H9 (cell line): ENCODE measurements at regions not wholly inside any gene's neighbourhood (a gene's known extent, or its start where the extent isn't known, plus 50 kb on each side); places are given as distances from the start of the nearest gene placed in this dataset.

Experiments
- DNase-seq: peaks from one replicate; pipeline ENCODE4 v3.0.0-alpha.2; 2017
- H2AFZ ChIP-seq: one replicate; pipeline ENCODE4 v1.6.1; 2013; ENCODE audit warnings: mild to moderate bottlenecking, low read length, control low read depth, moderate library complexity
- H2AK5ac ChIP-seq: 2 replicates; pipeline ENCODE4 v1.6.1; 2013; ENCODE audit warnings: low read length, control low read depth, mixed read lengths; ENCODE audit not compliant: insufficient read length
- H2BK120ac ChIP-seq: one replicate; pipeline ENCODE4 v1.6.1; 2013; ENCODE audit warnings: low read depth, mild to moderate bottlenecking, low read length, control low read depth, inconsistent platforms; ENCODE audit not compliant: poor library complexity, severe bottlenecking
- H2BK12ac ChIP-seq: 2 replicates; pipeline ENCODE4 v1.6.1; 2013; ENCODE audit warnings: low read length, control low read depth, mixed read lengths, low read depth; ENCODE audit not compliant: insufficient read length
- H2BK15ac ChIP-seq: 2 replicates; pipeline ENCODE4 v1.6.1; 2013; ENCODE audit warnings: low read depth, low read length, control low read depth
- H2BK20ac ChIP-seq: one replicate; pipeline ENCODE4 v1.6.1; 2013; ENCODE audit warnings: low read depth, mild to moderate bottlenecking, low read length, control low read depth, inconsistent platforms; ENCODE audit not compliant: poor library complexity, severe bottlenecking
- H2BK5ac ChIP-seq: 2 replicates; pipeline ENCODE4 v1.6.1; 2013; ENCODE audit warnings: low read length, control low read depth, mixed read lengths; ENCODE audit not compliant: insufficient read length
- H3K14ac ChIP-seq: 2 replicates; pipeline ENCODE4 v1.6.1; 2013; ENCODE audit warnings: low read length, control low read depth; ENCODE audit not compliant: insufficient read depth
- H3K18ac ChIP-seq: 2 replicates; pipeline ENCODE4 v1.6.1; 2013; ENCODE audit warnings: low read depth, mild to moderate bottlenecking, mixed read lengths, low read length, control low read depth; ENCODE audit not compliant: insufficient read length
- H3K23ac ChIP-seq: 2 replicates; pipeline ENCODE4 v1.6.1; 2013; ENCODE audit warnings: low read length, control low read depth, mixed read lengths, low read depth; ENCODE audit not compliant: insufficient read length
- H3K23me2 ChIP-seq: 2 replicates; pipeline ENCODE4 v1.6.1; 2013; ENCODE audit warnings: low read depth, mild to moderate bottlenecking, mixed read lengths, low read length, control low read depth; ENCODE audit not compliant: insufficient read length, poor library complexity, severe bottlenecking
- H3K27ac ChIP-seq: 2 replicates; pipeline ENCODE4 v1.5.1; 2013; ENCODE audit warnings: low read length, control low read depth, mixed read lengths, low read depth; ENCODE audit not compliant: insufficient read length
- H3K27me3 ChIP-seq: 2 replicates; pipeline ENCODE4 v1.6.1; 2013; ENCODE audit warnings: low read length, control low read depth, inconsistent platforms; ENCODE audit not compliant: insufficient read depth
- H3K4ac ChIP-seq: 2 replicates; pipeline ENCODE4 v1.6.1; 2013; ENCODE audit warnings: low read depth, mild to moderate bottlenecking, control low read depth, inconsistent platforms, low read length, moderate library complexity
- H3K4me1 ChIP-seq: 2 replicates; pipeline ENCODE4 v1.6.1; 2013; ENCODE audit warnings: low read length, control low read depth, inconsistent platforms; ENCODE audit not compliant: insufficient read depth
- H3K4me2 ChIP-seq: 2 replicates; pipeline ENCODE4 v1.6.1; 2013; ENCODE audit warnings: low read length, control low read depth, mixed read lengths; ENCODE audit not compliant: insufficient read length, insufficient read depth
- H3K56ac ChIP-seq: 2 replicates; pipeline ENCODE4 v1.6.1; 2013; ENCODE audit warnings: low read depth, mild to moderate bottlenecking, mixed read lengths, low read length, control low read depth; ENCODE audit not compliant: insufficient read length
- H3K79me1 ChIP-seq: 2 replicates; pipeline ENCODE4 v1.6.1; 2013; ENCODE audit warnings: low read depth, mild to moderate bottlenecking, moderate library complexity, low read length, control low read depth, inconsistent platforms; ENCODE audit not compliant: insufficient read depth, poor library complexity, severe bottlenecking
- H3K79me2 ChIP-seq: 2 replicates; pipeline ENCODE4 v1.6.1; 2013; ENCODE audit warnings: low read length, control low read depth, inconsistent platforms; ENCODE audit not compliant: insufficient read depth
- H3K9ac ChIP-seq: 2 replicates; pipeline ENCODE4 v1.6.1; 2013; ENCODE audit warnings: low read length, control low read depth, mixed read lengths; ENCODE audit not compliant: insufficient read length; ENCODE audit errors: extremely low read depth
- H3K9me3 ChIP-seq: one replicate; pipeline ENCODE4 v1.6.1; 2013; ENCODE audit warnings: low read depth, low read length, inconsistent platforms; ENCODE audit not compliant: control insufficient read depth
- H3T11ph ChIP-seq: one replicate; pipeline ENCODE4 v1.6.1; 2013; ENCODE audit warnings: mild to moderate bottlenecking, low read length, control low read depth, inconsistent platforms
- H4K20me1 ChIP-seq: one replicate; pipeline ENCODE4 v1.6.1; 2013; ENCODE audit not compliant: control insufficient read depth, insufficient read length, insufficient read depth
- H4K5ac ChIP-seq: 2 replicates; pipeline ENCODE4 v1.6.1; 2013; ENCODE audit warnings: low read depth, mild to moderate bottlenecking, mixed read lengths, low read length, control low read depth; ENCODE audit not compliant: insufficient read length
- H4K8ac ChIP-seq: replicated peaks from 2 replicates; pipeline ENCODE4 v1.6.1; 2013; ENCODE audit warnings: low read length, control low read depth, mixed read lengths, low read depth; ENCODE audit not compliant: insufficient read length
- H4K91ac ChIP-seq: 2 replicates; pipeline ENCODE4 v1.6.1; 2013; ENCODE audit warnings: low read depth, mild to moderate bottlenecking, moderate library complexity, mixed read lengths, low read length, control low read depth; ENCODE audit not compliant: insufficient read length
- H3K27ac Mint-ChIP-seq, 3 experiments: 2 replicates in 2 of 3; 3 replicates in 1 of 3; pipeline ENCODE4 v1.8.0; 2020 to 2021; ENCODE audit warnings: mixed read lengths in 3 of 3, mild to moderate bottlenecking in 1 of 3, moderate library complexity in 1 of 3
- H3K27me3 Mint-ChIP-seq: 2 replicates; pipeline ENCODE4 v1.8.0; 2021; ENCODE audit warnings: low read depth, mild to moderate bottlenecking, moderate library complexity, mixed read lengths
- H3K36me3 Mint-ChIP-seq, 3 experiments: 2 replicates in 2 of 3; 3 replicates in 1 of 3; pipeline ENCODE4 v1.8.0; 2020 to 2021; ENCODE audit warnings: low read depth in 3 of 3, mixed read lengths in 3 of 3; ENCODE audit not compliant: insufficient read depth in 1 of 3
- H3K4me1 Mint-ChIP-seq, 2 experiments: 2 replicates each; pipeline ENCODE4 v1.8.0; 2020; ENCODE audit warnings: mixed read lengths in 2 of 2
- H3K4me3 Mint-ChIP-seq, 2 experiments: 2 replicates in 1 of 2; 3 replicates in 1 of 2; pipeline ENCODE4 v1.8.0; 2020 to 2021; ENCODE audit warnings: mild to moderate bottlenecking in 2 of 2, mixed read lengths in 2 of 2, moderate library complexity in 1 of 2
- H3K9me3 Mint-ChIP-seq, 2 experiments: 2 replicates in 1 of 2; 3 replicates in 1 of 2; pipeline ENCODE4 v1.8.0; 2020; ENCODE audit warnings: mild to moderate bottlenecking in 2 of 2, mixed read lengths in 2 of 2, moderate library complexity in 1 of 2
- WGBS: extraction: QIAGEN DNeasy Blood & Tissue Kit; methylation state at CpG from one replicate; pipeline ENCODE4 v1.1.7; 2013; ENCODE audit warnings: missing lambda C conversion rate, low lambda C conversion rate, mixed read lengths; ENCODE audit not compliant: insufficient read length; ENCODE audit errors: extremely low coverage; 5-methylcytosine and 5-hydroxymethylcytosine counted together
- TF ChIP-seq, protein P1 (sequence below): fragments of 200-600 bp; sonication (generic); conservative IDR thresholded peaks from 3 replicates; pipeline ENCODE4 v1.8.0; 2021; ENCODE audit warnings: antibody characterized with exemption, mild to moderate bottlenecking

DNA sequence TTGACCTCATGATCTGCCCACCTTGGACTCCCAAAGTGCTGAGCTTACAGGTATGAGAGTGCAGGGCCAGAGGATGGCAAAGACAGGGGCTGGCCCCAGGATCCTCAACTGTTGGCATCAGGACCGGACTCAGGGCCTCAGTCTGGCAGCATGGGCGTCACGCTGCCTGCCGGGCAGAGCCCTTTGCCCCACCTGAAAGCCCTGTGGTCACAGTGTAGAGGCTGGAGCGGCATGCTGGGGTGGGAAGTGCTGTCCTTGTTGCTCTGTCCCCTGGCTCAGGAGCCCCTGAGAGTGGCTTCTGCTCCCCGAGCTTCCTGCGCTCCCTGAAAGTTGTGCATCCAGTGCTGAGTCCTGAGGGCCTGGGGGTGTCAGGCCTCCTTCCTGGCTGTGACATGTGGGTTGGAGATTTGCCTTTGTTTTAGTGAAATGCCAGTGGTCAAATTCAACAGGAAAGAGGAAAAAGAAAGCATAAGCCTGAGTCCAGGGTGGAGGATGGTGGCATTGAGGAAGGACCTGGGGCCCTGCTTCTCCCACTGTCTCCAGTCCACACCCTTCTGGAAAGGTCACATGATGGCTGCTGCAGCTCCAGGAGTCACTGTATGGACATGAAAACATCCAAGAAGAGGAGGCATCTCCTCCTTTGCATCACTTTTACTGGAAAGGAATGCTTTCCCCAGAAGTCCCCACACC lies 147.2 kb downstream of the OR4M2 start:
- DNase-seq, result no peak
- H2BK15ac ChIP-seq, result no peak overlapping the region
- no peak overlapping the region for H3K56ac ChIP-seq
- no peaks in the 10 kb centered on the region for H4K20me1 ChIP-seq
- no peaks in the 10 kb centered on the region for H3K79me2 ChIP-seq
- H3K4me2 ChIP-seq, result no peak overlapping the region
- H3K14ac ChIP-seq, result no peak overlapping the region
- H3K4me1 ChIP-seq, result no peaks in the 10 kb centered on the region
- Mint-ChIP-seq H3K27me3 (peaks cover 16% of the 10 kb centered on the region), H3K9me3 (peaks cover 99 to 100% of the 10 kb centered on the region in 2 experiments), H3K4me1 (no peaks in the 10 kb centered on the region), H3K4me3 (no peak overlapping the region; a peak in 1 of 5 replicates), H3K36me3 (peaks cover 26 to 68% (median 64%) of the 10 kb centered on the region in 3 experiments), H3K27ac (no peak overlapping the region)
- H2BK120ac ChIP-seq, result no peak overlapping the region
- H3K79me1 ChIP-seq, result no peaks in the 10 kb centered on the region
- no CpG with 5 or more reads among the region's 7 CpGs for WGBS
- no peaks in the 10 kb centered on the region for H3K23me2 ChIP-seq
- H3T11ph ChIP-seq, result no peak overlapping the region
- no peak overlapping the region for H3K4ac ChIP-seq
- no peak overlapping the region for H4K8ac ChIP-seq
- H2BK20ac ChIP-seq, result no peak overlapping the region
- no peak overlapping the region for H3K23ac ChIP-seq
- TF ChIP-seq, protein P1, sequence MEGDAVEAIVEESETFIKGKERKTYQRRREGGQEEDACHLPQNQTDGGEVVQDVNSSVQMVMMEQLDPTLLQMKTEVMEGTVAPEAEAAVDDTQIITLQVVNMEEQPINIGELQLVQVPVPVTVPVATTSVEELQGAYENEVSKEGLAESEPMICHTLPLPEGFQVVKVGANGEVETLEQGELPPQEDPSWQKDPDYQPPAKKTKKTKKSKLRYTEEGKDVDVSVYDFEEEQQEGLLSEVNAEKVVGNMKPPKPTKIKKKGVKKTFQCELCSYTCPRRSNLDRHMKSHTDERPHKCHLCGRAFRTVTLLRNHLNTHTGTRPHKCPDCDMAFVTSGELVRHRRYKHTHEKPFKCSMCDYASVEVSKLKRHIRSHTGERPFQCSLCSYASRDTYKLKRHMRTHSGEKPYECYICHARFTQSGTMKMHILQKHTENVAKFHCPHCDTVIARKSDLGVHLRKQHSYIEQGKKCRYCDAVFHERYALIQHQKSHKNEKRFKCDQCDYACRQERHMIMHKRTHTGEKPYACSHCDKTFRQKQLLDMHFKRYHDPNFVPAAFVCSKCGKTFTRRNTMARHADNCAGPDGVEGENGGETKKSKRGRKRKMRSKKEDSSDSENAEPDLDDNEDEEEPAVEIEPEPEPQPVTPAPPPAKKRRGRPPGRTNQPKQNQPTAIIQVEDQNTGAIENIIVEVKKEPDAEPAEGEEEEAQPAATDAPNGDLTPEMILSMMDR, result no peak
- H3K27me3 ChIP-seq, result no peaks in the 10 kb centered on the region
- H2AFZ ChIP-seq, result no peak overlapping the region
- H2BK5ac ChIP-seq, result no peak overlapping the region
- H2AK5ac ChIP-seq, result no peak overlapping the region
- no peak overlapping the region for H4K5ac ChIP-seq
- no peak overlapping the region for H4K91ac ChIP-seq
- H3K27ac ChIP-seq, result no peak overlapping the region
- no peak overlapping the region for H2BK12ac ChIP-seq
- H3K9ac ChIP-seq, result no peak overlapping the region
- H3K18ac ChIP-seq, result no peak overlapping the region
- peaks cover 97% of the 10 kb centered on the region for H3K9me3 ChIP-seq
